GM12865 (cell line): ENCODE measurements at regions not wholly inside any gene's neighbourhood (a gene's known extent, or its start where the extent isn't known, plus 50 kb on each side); places are given as distances from the start of the nearest gene placed in this dataset.

Experiments used
- DNase-seq: peaks from one replicate; pipeline ENCODE4 v3.0.0; 2010; ENCODE audit warnings: low read depth
- H3K4me3 ChIP-seq: 2 replicates; pipeline ENCODE4 v1.5.1; 2011; ENCODE audit warnings: mild to moderate bottlenecking, low read depth, low read length, control low read depth
- TF ChIP-seq, protein P1 (sequence below): IDR thresholded peaks from 2 replicates; pipeline ENCODE4 v1.5.1; 2011; ENCODE audit warnings: low read length, control low read depth, low read depth, inconsistent platforms; ENCODE audit not compliant: insufficient read depth; ENCODE audit errors: missing control alignments

DNA sequence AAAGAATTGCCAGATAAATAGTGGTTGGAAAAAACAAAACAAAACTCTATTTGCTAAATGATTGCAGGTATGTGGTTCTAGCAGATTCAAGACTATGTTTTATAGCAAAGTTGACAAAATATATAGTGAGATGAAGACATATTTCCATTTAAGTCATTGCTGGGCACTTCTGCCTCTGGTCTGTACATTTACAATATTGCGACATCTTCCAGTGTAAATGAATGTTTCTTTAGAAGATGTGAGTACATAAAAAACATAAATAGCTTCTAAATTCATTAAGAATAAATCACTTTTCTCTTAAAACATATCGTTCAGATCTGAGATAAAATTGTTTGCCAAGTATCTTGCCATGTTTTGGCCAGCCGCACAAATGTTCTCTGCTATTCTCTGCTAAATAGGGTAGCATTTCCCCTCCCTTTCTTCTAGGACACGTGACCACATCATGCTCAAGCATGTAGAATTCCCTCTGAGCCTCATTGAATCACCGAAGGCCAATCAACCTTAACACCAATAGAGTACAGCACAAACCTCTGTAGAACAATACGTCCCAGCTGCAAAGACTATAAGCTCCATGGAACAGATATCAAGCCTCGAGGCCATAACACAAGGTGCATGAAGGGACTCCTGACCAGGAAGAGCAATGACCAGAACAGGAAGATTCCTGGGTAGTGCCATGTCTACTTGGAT is 1173.3 kb downstream of the GATA3 start:
- H3K4me3 ChIP-seq: no peak overlapping the region
- no peak for DNase-seq
- TF ChIP-seq, protein P1, sequence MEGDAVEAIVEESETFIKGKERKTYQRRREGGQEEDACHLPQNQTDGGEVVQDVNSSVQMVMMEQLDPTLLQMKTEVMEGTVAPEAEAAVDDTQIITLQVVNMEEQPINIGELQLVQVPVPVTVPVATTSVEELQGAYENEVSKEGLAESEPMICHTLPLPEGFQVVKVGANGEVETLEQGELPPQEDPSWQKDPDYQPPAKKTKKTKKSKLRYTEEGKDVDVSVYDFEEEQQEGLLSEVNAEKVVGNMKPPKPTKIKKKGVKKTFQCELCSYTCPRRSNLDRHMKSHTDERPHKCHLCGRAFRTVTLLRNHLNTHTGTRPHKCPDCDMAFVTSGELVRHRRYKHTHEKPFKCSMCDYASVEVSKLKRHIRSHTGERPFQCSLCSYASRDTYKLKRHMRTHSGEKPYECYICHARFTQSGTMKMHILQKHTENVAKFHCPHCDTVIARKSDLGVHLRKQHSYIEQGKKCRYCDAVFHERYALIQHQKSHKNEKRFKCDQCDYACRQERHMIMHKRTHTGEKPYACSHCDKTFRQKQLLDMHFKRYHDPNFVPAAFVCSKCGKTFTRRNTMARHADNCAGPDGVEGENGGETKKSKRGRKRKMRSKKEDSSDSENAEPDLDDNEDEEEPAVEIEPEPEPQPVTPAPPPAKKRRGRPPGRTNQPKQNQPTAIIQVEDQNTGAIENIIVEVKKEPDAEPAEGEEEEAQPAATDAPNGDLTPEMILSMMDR: no peak

DNA sequence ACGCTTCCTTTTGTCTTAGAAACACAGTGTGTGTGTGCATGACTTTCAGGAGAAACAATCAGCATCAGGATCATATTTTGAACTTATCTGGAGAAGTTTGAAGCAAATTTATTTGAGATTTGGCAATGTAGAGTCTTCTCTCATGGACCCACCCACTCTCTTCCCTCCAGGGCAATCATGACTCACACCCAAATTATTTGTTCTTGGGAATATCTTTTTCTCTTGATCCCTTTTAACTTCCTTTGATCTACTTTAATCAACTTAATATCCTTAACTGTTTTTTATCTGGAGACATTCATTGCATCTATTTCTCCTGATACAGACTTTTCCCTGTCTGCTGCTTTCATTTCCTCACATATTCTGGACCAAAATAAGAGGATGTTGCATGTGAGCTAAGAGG is 1174.3 kb downstream of the GATA3 start:
- no peak for DNase-seq
- TF ChIP-seq, protein P1: no peak
- H3K4me3 ChIP-seq: no peak overlapping the region

DNA sequence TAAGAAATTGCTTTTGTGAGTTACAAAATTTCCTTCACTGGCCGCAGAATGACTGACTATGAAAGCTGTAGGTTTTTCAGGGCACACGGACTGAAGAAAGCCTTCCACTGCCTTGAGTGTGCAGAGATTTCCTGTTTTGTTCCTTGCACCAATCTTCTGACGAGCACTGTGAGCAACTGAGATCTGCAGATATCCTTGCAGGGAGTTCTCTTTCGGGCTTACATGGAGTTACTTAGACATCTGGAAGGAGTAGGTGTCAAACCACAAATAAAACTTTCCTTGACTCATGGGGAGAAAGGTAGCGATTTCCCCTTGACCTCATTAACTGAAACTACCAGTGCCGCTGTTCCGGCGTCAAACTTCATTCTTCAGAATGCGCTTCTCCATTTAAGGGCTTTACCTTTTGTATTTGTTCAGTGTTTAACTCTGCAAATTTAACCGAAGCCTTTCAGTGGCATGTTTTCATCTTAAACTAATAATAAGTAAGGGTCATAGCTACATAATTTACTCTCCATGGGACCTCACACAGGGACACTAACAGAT is 1175.3 kb downstream of the GATA3 start:
- no peak overlapping the region for H3K4me3 ChIP-seq
- TF ChIP-seq, protein P1: no peak
- no peak for DNase-seq

DNA sequence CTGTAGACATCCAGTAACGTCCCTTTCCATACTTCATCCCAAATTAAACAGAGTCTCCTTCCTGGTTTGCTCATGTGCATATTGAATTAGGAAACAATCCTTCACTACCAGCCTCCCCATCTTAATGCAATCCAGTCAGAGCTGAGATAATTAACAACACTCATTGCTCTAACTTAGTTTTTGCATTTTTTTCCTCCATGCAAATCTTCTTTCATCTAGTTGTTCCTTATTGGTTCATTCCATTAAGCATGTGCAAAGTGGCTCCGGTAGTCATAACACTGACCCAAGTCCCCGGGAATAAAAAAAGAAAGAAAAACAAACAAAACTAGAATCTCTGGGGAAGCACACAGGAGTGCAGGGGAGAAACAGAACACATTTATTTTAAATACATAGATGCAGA is 1176.1 kb downstream of the GATA3 start:
- TF ChIP-seq, protein P1: no peak
- DNase-seq: no peak
- no peak overlapping the region for H3K4me3 ChIP-seq

DNA sequence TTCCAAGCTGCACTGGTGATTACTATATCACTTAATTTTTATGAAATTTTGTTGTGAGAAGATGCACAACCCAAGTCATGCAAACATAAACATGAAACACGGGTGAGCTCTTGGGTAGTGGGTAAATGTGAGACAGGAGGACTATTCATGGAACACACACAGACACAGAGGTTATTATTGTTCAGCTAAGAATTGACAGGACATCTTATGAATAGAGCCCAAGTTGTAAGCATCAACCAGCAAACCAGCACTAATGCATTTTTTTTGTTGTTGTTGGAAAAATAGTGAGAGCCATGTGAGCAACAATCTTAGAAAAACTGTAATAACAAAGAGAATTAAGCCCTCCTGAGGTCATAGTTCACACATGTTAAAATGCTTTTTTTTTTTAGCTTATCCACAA is 1179.7 kb downstream of the GATA3 start:
- no peak overlapping the region for H3K4me3 ChIP-seq
- TF ChIP-seq, protein P1: no peak
- no peak for DNase-seq

DNA sequence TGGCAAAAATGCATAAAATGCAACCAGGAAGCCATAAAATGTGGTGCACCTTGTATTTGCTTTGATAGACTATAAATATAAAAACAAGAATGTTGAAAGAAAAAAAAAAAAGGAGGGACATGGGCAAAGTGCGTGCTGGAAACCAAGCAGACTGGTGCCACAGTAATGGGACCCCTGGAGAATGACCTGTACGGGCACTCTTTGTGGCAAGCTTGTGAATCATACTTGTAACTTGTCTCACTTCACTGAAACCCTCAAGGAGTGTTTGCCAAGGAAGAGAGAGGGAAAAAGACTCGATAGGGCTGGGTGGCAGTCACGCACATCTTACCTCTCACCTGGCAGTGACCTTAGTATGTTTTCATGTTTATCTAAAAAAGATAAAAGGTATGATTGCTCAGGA is 1183.6 kb downstream of the GATA3 start:
- no peak for DNase-seq
- TF ChIP-seq, protein P1: no peak
- H3K4me3 ChIP-seq: no peak overlapping the region

DNA sequence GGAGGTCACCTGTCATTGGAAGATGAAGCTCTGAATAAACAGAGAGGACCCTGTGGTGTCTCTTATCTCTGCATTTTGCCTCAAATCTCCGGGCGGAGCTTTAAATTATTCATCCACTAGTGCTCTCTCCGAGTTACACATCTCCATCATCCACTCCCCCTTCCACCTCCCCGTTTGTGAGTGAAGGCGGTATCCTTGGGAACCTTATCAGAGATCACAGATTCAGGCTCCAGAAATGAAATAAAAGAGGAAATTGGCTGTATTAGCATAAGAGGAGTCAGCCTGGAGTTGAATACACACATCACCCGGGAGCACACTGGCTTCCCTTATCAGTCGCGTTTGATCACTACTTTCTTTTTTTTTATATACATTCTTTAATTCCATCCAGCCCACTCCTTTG is 1184.8 kb downstream of the GATA3 start:
- DNase-seq: no peak
- H3K4me3 ChIP-seq: no peak overlapping the region
- TF ChIP-seq, protein P1: no peak
